ENCODE measurements at regions not wholly inside any gene's neighbourhood (a gene's known extent, or its start where the extent isn't known, plus 50 kb on each side); places are given as distances from the start of the nearest gene placed in this dataset.

DNA sequence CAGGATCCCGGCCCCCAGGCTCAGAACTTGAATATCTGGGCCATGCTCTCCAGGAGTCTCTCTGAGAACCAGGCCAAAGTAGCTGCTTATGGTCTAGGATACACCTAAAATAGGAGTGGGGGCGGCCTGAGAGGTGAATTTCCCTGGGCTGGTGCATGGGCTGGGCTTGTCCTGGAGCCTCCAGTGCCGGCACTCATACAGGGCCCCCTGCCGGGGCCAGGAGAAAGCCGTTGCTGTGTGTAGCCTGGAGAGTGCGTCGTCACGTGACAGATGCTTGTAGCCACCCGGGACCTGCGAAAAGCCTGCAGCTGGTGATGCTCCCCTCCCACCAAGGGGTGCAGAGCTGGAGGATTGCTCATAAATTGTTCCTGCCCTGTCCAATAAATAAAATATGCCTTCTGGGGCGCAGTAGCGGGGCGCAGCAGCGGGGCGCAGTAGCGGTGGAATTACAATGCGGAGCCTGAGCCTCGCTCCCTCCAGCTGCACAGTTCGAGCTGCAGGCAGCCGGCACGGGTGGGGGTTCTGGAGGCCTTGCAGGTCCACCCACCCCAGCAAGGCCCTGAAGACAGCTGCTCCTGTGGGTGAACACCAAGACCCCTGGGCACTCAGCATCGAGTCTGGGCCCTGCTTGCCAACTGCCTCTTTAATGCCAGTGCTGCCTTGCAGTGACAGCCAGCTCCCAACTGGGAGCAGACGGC, 289.9 kb downstream of the NDUFA10 start:
- no peak for TF ChIP-seq POLR2A (IDR thresholded peaks at IDR 0.05)
- TF ChIP-seq, protein P1, sequence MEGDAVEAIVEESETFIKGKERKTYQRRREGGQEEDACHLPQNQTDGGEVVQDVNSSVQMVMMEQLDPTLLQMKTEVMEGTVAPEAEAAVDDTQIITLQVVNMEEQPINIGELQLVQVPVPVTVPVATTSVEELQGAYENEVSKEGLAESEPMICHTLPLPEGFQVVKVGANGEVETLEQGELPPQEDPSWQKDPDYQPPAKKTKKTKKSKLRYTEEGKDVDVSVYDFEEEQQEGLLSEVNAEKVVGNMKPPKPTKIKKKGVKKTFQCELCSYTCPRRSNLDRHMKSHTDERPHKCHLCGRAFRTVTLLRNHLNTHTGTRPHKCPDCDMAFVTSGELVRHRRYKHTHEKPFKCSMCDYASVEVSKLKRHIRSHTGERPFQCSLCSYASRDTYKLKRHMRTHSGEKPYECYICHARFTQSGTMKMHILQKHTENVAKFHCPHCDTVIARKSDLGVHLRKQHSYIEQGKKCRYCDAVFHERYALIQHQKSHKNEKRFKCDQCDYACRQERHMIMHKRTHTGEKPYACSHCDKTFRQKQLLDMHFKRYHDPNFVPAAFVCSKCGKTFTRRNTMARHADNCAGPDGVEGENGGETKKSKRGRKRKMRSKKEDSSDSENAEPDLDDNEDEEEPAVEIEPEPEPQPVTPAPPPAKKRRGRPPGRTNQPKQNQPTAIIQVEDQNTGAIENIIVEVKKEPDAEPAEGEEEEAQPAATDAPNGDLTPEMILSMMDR (IDR thresholded peaks at IDR 0.05): no peak
